ENCODE measurements at regions not wholly inside any gene's neighbourhood (a gene's known extent, or its start where the extent isn't known, plus 50 kb on each side); places are given as distances from the start of the nearest gene placed in this dataset.

DNA sequence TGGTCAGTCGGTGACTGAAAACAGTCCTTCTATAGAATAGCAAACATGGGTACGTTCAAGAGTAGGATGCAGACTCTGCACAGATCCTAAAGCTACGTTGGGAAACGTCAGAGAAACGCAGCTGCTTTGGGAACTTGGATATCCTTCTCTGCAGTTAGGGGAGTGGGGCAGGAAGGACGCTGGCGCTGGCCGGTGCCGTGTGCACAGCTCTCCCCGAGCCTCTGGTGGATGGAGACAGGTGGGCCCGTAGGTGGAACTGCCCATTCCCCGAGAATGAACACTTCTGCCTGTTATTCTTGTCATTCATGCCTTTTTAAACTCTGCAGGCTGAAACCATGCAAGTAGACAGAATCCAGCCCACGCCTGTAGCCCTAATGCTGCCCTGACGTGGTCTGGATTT, 91.7 kb upstream of the MBOAT2 start:
- Histone ChIP-seq H3K9me3 (no peaks in the 10 kb centered on the region), H3K4me1 (no peaks in the 10 kb centered on the region), H3K27ac (no peak overlapping the region), H3K36me3 (ENCODE audit: insufficient read depth in 1 of 2, low read depth in 1 of 2) (no peaks in the 10 kb centered on the region), H3K27me3 (ENCODE audit: insufficient read depth in 3 of 3, low read length in 2 of 3) (peaks cover 0 to 21% (median 0%) of the 10 kb centered on the region in 3 donors), H3K4me3 (no peak overlapping the region)
- WGBS, 3 donors: 57 to 61% (median 59%) methylated on average over 14 of the region's 14 CpGs
- TF ChIP-seq, protein P1, sequence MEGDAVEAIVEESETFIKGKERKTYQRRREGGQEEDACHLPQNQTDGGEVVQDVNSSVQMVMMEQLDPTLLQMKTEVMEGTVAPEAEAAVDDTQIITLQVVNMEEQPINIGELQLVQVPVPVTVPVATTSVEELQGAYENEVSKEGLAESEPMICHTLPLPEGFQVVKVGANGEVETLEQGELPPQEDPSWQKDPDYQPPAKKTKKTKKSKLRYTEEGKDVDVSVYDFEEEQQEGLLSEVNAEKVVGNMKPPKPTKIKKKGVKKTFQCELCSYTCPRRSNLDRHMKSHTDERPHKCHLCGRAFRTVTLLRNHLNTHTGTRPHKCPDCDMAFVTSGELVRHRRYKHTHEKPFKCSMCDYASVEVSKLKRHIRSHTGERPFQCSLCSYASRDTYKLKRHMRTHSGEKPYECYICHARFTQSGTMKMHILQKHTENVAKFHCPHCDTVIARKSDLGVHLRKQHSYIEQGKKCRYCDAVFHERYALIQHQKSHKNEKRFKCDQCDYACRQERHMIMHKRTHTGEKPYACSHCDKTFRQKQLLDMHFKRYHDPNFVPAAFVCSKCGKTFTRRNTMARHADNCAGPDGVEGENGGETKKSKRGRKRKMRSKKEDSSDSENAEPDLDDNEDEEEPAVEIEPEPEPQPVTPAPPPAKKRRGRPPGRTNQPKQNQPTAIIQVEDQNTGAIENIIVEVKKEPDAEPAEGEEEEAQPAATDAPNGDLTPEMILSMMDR (IDR thresholded peaks at IDR 0.05): no peak
- ATAC-seq: no peak
- intact Hi-C loops (cut with DNase I): no loop called here
- no peak for DNase-seq

DNA sequence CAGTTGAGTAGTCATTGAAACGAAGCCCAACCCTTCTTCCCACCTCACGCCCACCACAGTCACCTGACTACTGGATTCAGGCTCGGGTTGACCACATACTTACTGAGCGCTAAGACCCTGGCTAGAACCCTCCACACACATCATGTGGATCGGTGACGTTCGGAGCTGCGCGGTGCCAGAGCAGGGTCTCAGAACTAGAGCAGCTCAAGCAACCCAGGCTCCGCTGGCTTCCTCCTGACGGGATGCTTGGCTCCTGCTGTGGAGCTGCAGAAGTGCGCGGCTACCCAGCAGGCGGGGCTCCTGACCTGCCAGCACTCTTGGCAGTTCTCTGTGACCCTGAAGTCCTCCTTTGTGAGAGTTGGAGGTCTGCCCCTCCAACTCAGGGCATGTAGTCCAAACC, 90.6 kb upstream of the MBOAT2 start:
- Histone ChIP-seq H3K36me3 (ENCODE audit: insufficient read depth in 1 of 2, low read depth in 1 of 2) (no peaks in the 10 kb centered on the region), H3K27ac (no peak overlapping the region), H3K4me3 (no peak overlapping the region), H3K27me3 (ENCODE audit: insufficient read depth in 3 of 3, low read length in 2 of 3) (peaks cover 0 to 21% (median 0%) of the 10 kb centered on the region in 3 donors), H3K4me1 (no peaks in the 10 kb centered on the region), H3K9me3 (no peaks in the 10 kb centered on the region)
- TF ChIP-seq, protein P1 (IDR thresholded peaks at IDR 0.05): no peak
- ATAC-seq (no peak), DNase-seq (no peak)
- WGBS, 3 donors: 86 to 95% (median 89%) methylated on average over 14 of the region's 14 CpGs
- intact Hi-C loops (cut with DNase I): no loop called here

DNA sequence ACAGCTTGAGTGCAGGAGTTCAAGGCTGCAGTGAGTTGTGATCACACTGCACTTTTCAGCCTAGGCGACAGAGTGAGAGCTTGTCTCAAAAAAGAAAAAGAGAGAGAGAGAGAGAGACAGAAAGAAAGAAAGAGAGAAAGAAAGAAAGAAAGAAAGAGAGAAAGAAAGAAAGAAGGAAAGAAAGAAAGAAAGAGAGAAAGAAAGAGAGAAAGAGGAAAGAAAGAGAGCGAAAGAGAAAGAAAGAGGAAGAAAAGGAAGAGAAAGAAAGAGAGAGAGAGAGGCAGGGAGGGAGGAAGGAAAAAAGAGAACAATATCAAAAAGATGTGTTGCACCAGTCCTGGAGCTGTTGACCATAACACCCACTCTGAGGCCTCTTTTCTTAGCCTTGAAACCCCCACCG, 89.8 kb upstream of the MBOAT2 start:
- WGBS, 3 donors: 85 to 94% (median 89%) methylated on average over 3 of the region's 3 CpGs

DNA sequence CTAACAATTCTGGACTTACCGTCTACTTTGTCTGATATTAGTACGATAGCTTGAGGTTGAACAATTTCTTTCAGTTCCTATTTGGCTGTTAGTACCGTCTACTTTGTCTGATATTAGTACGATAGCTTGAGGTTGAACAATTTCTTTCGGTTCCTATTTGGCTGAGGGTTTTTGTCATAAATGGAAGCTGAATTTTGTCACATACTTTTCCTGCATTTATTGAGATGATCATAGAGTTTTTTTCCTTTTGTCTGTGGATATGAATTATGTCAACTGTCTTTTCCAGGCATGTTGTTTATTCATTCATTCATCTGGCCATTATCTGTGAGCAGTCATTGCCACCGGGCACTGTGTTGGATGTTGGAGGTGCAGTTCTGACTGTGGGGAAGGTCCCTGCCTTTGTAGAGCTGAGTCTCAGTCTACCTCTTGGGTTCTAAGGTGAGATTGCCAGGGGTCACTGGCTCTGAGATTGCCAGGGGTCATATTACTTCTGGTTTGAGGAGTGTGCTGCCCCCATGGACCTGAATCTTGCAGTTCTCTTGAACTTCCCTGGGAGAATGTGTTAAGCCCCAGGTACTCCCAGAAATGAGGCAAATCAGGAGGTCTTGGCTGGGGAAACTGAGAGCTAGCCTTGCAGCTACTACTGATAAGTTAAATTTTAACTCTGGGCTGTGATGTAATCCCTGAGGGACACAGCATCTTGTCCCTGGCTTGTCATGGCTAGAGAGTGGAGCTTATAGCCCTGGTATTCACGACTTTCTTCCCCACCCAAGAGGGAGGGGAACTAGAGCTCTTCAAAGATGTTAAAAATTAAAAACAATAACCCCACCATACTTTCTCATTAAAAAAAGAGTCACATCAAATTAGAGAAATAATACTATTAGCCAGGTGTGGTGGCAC, 89.1 kb upstream of the MBOAT2 start:
- peaks cover 0 to 21% (median 0%) of the 10 kb centered on the region in 3 donors for H3K27me3 ChIP-seq (ENCODE audit: insufficient read depth in 3 of 3, low read length in 2 of 3)
- no peak overlapping the region for H3K27ac ChIP-seq
- TF ChIP-seq, protein P1 (IDR thresholded peaks at IDR 0.05): no peak
- ATAC-seq (no peak), DNase-seq (no peak)
- intact Hi-C loops (cut with DNase I): no loop called here
- H3K4me3 ChIP-seq: no peak overlapping the region
- WGBS, 3 donors: 77 to 83% (median 80%) methylated on average over 7 of the region's 7 CpGs
- no peaks in the 10 kb centered on the region for H3K36me3 ChIP-seq (ENCODE audit: insufficient read depth in 1 of 2, low read depth in 1 of 2)
- H3K4me1 ChIP-seq: no peaks in the 10 kb centered on the region
- H3K9me3 ChIP-seq: no peaks in the 10 kb centered on the region

More for the DNA sequence above, 89.8 kb upstream of the MBOAT2 start:
- intact Hi-C loops (cut with DNase I): no loop called here
- TF ChIP-seq, protein P1 (IDR thresholded peaks at IDR 0.05): no peak
- Histone ChIP-seq H3K4me1 (no peaks in the 10 kb centered on the region), H3K9me3 (no peaks in the 10 kb centered on the region), H3K27ac (no peak overlapping the region), H3K4me3 (no peak overlapping the region), H3K27me3 (ENCODE audit: insufficient read depth in 3 of 3, low read length in 2 of 3) (peaks cover 0 to 21% (median 0%) of the 10 kb centered on the region in 3 donors), H3K36me3 (ENCODE audit: insufficient read depth in 1 of 2, low read depth in 1 of 2) (no peaks in the 10 kb centered on the region)
- ATAC-seq (no peak), DNase-seq (no peak)
